H9 (cell line): ENCODE measurements at regions not wholly inside any gene's neighbourhood (a gene's known extent, or its start where the extent isn't known, plus 50 kb on each side); places are given as distances from the start of the nearest gene placed in this dataset.
A peak's percentile ranks its signal among the peaks of the same experiment; 100 is the strongest.

Experiments
- DNase-seq: peaks from one replicate; pipeline ENCODE4 v3.0.0-alpha.2; 2017
- H2AFZ ChIP-seq: one replicate; pipeline ENCODE4 v1.6.1; 2013; ENCODE audit warnings: mild to moderate bottlenecking, low read length, control low read depth, moderate library complexity
- H2AK5ac ChIP-seq: 2 replicates; pipeline ENCODE4 v1.6.1; 2013; ENCODE audit warnings: low read length, control low read depth, mixed read lengths; ENCODE audit not compliant: insufficient read length
- H2BK120ac ChIP-seq: one replicate; pipeline ENCODE4 v1.6.1; 2013; ENCODE audit warnings: low read depth, mild to moderate bottlenecking, low read length, control low read depth, inconsistent platforms; ENCODE audit not compliant: poor library complexity, severe bottlenecking
- H2BK12ac ChIP-seq: 2 replicates; pipeline ENCODE4 v1.6.1; 2013; ENCODE audit warnings: low read length, control low read depth, mixed read lengths, low read depth; ENCODE audit not compliant: insufficient read length
- H2BK15ac ChIP-seq: 2 replicates; pipeline ENCODE4 v1.6.1; 2013; ENCODE audit warnings: low read depth, low read length, control low read depth
- H2BK20ac ChIP-seq: one replicate; pipeline ENCODE4 v1.6.1; 2013; ENCODE audit warnings: low read depth, mild to moderate bottlenecking, low read length, control low read depth, inconsistent platforms; ENCODE audit not compliant: poor library complexity, severe bottlenecking
- H2BK5ac ChIP-seq: 2 replicates; pipeline ENCODE4 v1.6.1; 2013; ENCODE audit warnings: low read length, control low read depth, mixed read lengths; ENCODE audit not compliant: insufficient read length
- H3K14ac ChIP-seq: 2 replicates; pipeline ENCODE4 v1.6.1; 2013; ENCODE audit warnings: low read length, control low read depth; ENCODE audit not compliant: insufficient read depth
- H3K18ac ChIP-seq: 2 replicates; pipeline ENCODE4 v1.6.1; 2013; ENCODE audit warnings: low read depth, mild to moderate bottlenecking, mixed read lengths, low read length, control low read depth; ENCODE audit not compliant: insufficient read length
- H3K23ac ChIP-seq: 2 replicates; pipeline ENCODE4 v1.6.1; 2013; ENCODE audit warnings: low read length, control low read depth, mixed read lengths, low read depth; ENCODE audit not compliant: insufficient read length
- H3K23me2 ChIP-seq: 2 replicates; pipeline ENCODE4 v1.6.1; 2013; ENCODE audit warnings: low read depth, mild to moderate bottlenecking, mixed read lengths, low read length, control low read depth; ENCODE audit not compliant: insufficient read length, poor library complexity, severe bottlenecking
- H3K27ac ChIP-seq: 2 replicates; pipeline ENCODE4 v1.5.1; 2013; ENCODE audit warnings: low read length, control low read depth, mixed read lengths, low read depth; ENCODE audit not compliant: insufficient read length
- H3K27me3 ChIP-seq: 2 replicates; pipeline ENCODE4 v1.6.1; 2013; ENCODE audit warnings: low read length, control low read depth, inconsistent platforms; ENCODE audit not compliant: insufficient read depth
- H3K4ac ChIP-seq: 2 replicates; pipeline ENCODE4 v1.6.1; 2013; ENCODE audit warnings: low read depth, mild to moderate bottlenecking, control low read depth, inconsistent platforms, low read length, moderate library complexity
- H3K4me1 ChIP-seq: 2 replicates; pipeline ENCODE4 v1.6.1; 2013; ENCODE audit warnings: low read length, control low read depth, inconsistent platforms; ENCODE audit not compliant: insufficient read depth
- H3K4me2 ChIP-seq: 2 replicates; pipeline ENCODE4 v1.6.1; 2013; ENCODE audit warnings: low read length, control low read depth, mixed read lengths; ENCODE audit not compliant: insufficient read length, insufficient read depth
- H3K56ac ChIP-seq: 2 replicates; pipeline ENCODE4 v1.6.1; 2013; ENCODE audit warnings: low read depth, mild to moderate bottlenecking, mixed read lengths, low read length, control low read depth; ENCODE audit not compliant: insufficient read length
- H3K79me1 ChIP-seq: 2 replicates; pipeline ENCODE4 v1.6.1; 2013; ENCODE audit warnings: low read depth, mild to moderate bottlenecking, moderate library complexity, low read length, control low read depth, inconsistent platforms; ENCODE audit not compliant: insufficient read depth, poor library complexity, severe bottlenecking
- H3K79me2 ChIP-seq: 2 replicates; pipeline ENCODE4 v1.6.1; 2013; ENCODE audit warnings: low read length, control low read depth, inconsistent platforms; ENCODE audit not compliant: insufficient read depth
- H3K9ac ChIP-seq: 2 replicates; pipeline ENCODE4 v1.6.1; 2013; ENCODE audit warnings: low read length, control low read depth, mixed read lengths; ENCODE audit not compliant: insufficient read length; ENCODE audit errors: extremely low read depth
- H3K9me3 ChIP-seq: one replicate; pipeline ENCODE4 v1.6.1; 2013; ENCODE audit warnings: low read depth, low read length, inconsistent platforms; ENCODE audit not compliant: control insufficient read depth
- H3T11ph ChIP-seq: one replicate; pipeline ENCODE4 v1.6.1; 2013; ENCODE audit warnings: mild to moderate bottlenecking, low read length, control low read depth, inconsistent platforms
- H4K20me1 ChIP-seq: one replicate; pipeline ENCODE4 v1.6.1; 2013; ENCODE audit not compliant: control insufficient read depth, insufficient read length, insufficient read depth
- H4K5ac ChIP-seq: 2 replicates; pipeline ENCODE4 v1.6.1; 2013; ENCODE audit warnings: low read depth, mild to moderate bottlenecking, mixed read lengths, low read length, control low read depth; ENCODE audit not compliant: insufficient read length
- H4K8ac ChIP-seq: replicated peaks from 2 replicates; pipeline ENCODE4 v1.6.1; 2013; ENCODE audit warnings: low read length, control low read depth, mixed read lengths, low read depth; ENCODE audit not compliant: insufficient read length
- H4K91ac ChIP-seq: 2 replicates; pipeline ENCODE4 v1.6.1; 2013; ENCODE audit warnings: low read depth, mild to moderate bottlenecking, moderate library complexity, mixed read lengths, low read length, control low read depth; ENCODE audit not compliant: insufficient read length
- H3K27ac Mint-ChIP-seq, 3 experiments: 2 replicates in 2 of 3; 3 replicates in 1 of 3; pipeline ENCODE4 v1.8.0; 2020 to 2021; ENCODE audit warnings: mixed read lengths in 3 of 3, mild to moderate bottlenecking in 1 of 3, moderate library complexity in 1 of 3
- H3K27me3 Mint-ChIP-seq: 2 replicates; pipeline ENCODE4 v1.8.0; 2021; ENCODE audit warnings: low read depth, mild to moderate bottlenecking, moderate library complexity, mixed read lengths
- H3K36me3 Mint-ChIP-seq, 3 experiments: 2 replicates in 2 of 3; 3 replicates in 1 of 3; pipeline ENCODE4 v1.8.0; 2020 to 2021; ENCODE audit warnings: low read depth in 3 of 3, mixed read lengths in 3 of 3; ENCODE audit not compliant: insufficient read depth in 1 of 3
- H3K4me1 Mint-ChIP-seq, 2 experiments: 2 replicates each; pipeline ENCODE4 v1.8.0; 2020; ENCODE audit warnings: mixed read lengths in 2 of 2
- H3K4me3 Mint-ChIP-seq, 2 experiments: 2 replicates in 1 of 2; 3 replicates in 1 of 2; pipeline ENCODE4 v1.8.0; 2020 to 2021; ENCODE audit warnings: mild to moderate bottlenecking in 2 of 2, mixed read lengths in 2 of 2, moderate library complexity in 1 of 2
- H3K9me3 Mint-ChIP-seq, 2 experiments: 2 replicates in 1 of 2; 3 replicates in 1 of 2; pipeline ENCODE4 v1.8.0; 2020; ENCODE audit warnings: mild to moderate bottlenecking in 2 of 2, mixed read lengths in 2 of 2, moderate library complexity in 1 of 2
- WGBS: extraction: QIAGEN DNeasy Blood & Tissue Kit; methylation state at CpG from one replicate; pipeline ENCODE4 v1.1.7; 2013; ENCODE audit warnings: missing lambda C conversion rate, low lambda C conversion rate, mixed read lengths; ENCODE audit not compliant: insufficient read length; ENCODE audit errors: extremely low coverage; 5-methylcytosine and 5-hydroxymethylcytosine counted together
- TF ChIP-seq, protein P1 (sequence below): fragments of 200-600 bp; sonication (generic); conservative IDR thresholded peaks from 3 replicates; pipeline ENCODE4 v1.8.0; 2021; ENCODE audit warnings: antibody characterized with exemption, mild to moderate bottlenecking

- Histone ChIP-seq H3K27me3 (no peaks in the 10 kb centered on the region), H3K4ac (no peak overlapping the region), H3K4me2 (no peak overlapping the region), H3K79me1 (no peaks in the 10 kb centered on the region), H3K9me3 (no peaks in the 10 kb centered on the region), H4K5ac (no peak overlapping the region), H2BK12ac (no peak overlapping the region), H2BK5ac (no peak overlapping the region), H3T11ph (no peak overlapping the region), H3K23ac (no peak overlapping the region), H3K18ac (no peak overlapping the region), H2AFZ (no peak overlapping the region), H2BK15ac (no peak overlapping the region), H2BK120ac (no peak overlapping the region), H3K27ac (no peak overlapping the region), H2AK5ac (no peak overlapping the region), H2BK20ac (no peak overlapping the region), H3K4me1 (no peaks in the 10 kb centered on the region), H4K20me1 (no peaks in the 10 kb centered on the region), H3K9ac (no peak overlapping the region), H3K79me2 (no peaks in the 10 kb centered on the region), H4K8ac (no peak overlapping the region), H4K91ac (no peak overlapping the region), H3K56ac (no peak overlapping the region), H3K14ac (no peak overlapping the region), H3K23me2 (no peaks in the 10 kb centered on the region)
- TF ChIP-seq, protein P1, sequence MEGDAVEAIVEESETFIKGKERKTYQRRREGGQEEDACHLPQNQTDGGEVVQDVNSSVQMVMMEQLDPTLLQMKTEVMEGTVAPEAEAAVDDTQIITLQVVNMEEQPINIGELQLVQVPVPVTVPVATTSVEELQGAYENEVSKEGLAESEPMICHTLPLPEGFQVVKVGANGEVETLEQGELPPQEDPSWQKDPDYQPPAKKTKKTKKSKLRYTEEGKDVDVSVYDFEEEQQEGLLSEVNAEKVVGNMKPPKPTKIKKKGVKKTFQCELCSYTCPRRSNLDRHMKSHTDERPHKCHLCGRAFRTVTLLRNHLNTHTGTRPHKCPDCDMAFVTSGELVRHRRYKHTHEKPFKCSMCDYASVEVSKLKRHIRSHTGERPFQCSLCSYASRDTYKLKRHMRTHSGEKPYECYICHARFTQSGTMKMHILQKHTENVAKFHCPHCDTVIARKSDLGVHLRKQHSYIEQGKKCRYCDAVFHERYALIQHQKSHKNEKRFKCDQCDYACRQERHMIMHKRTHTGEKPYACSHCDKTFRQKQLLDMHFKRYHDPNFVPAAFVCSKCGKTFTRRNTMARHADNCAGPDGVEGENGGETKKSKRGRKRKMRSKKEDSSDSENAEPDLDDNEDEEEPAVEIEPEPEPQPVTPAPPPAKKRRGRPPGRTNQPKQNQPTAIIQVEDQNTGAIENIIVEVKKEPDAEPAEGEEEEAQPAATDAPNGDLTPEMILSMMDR = no peak; the same call in 2 of the 3 replicates
- WGBS = no CpG with 5 or more reads among the region's 2 CpGs
- Mint-ChIP-seq H3K4me3 (no peak overlapping the region), H3K9me3 (peaks cover 0 to 4% of the 10 kb centered on the region in 2 experiments; a peak in 1 of 5 replicates), H3K36me3 (peaks cover 0 to 7% (median 0%) of the 10 kb centered on the region in 3 experiments; a peak in 2 of 7 replicates), H3K27me3 (no peaks in the 10 kb centered on the region; the same call in 1 of the 2 replicates), H3K4me1 (no peaks in the 10 kb centered on the region), H3K27ac (no peak overlapping the region; a peak in 1 of 7 replicates)
- peak; percentile 40 for DNase-seq
These were observed 121.2 kb upstream of the TET2 start for GRCh38 chr4:105025263-105026017.
